Duodenal mucosa (tissue), 2 donors: ENCODE measurements at regions not wholly inside any gene's neighbourhood (a gene's known extent, or its start where the extent isn't known, plus 50 kb on each side); places are given as distances from the start of the nearest gene placed in this dataset.

Experiments used
- H3K27ac ChIP-seq: one replicate; pipeline ENCODE4 v1.7.0; 2013; ENCODE audit warnings: low read depth, low read length
- H3K27me3 ChIP-seq, 2 donors: one replicate each; pipeline ENCODE4 v1.7.0; 2013; ENCODE audit warnings: low read length in 2 of 2, control low read depth in 1 of 2; ENCODE audit not compliant: insufficient read depth in 2 of 2, control insufficient read depth in 1 of 2
- H3K36me3 ChIP-seq, 2 donors: one replicate each; pipeline ENCODE4 v1.7.0; 2013; ENCODE audit warnings: low read length in 2 of 2, control low read depth in 1 of 2; ENCODE audit not compliant: insufficient read depth in 2 of 2, control insufficient read depth in 1 of 2
- H3K4me1 ChIP-seq, 2 donors: one replicate each; pipeline ENCODE4 v1.7.0; 2013; ENCODE audit warnings: low read length in 2 of 2, control low read depth in 1 of 2; ENCODE audit not compliant: insufficient read depth in 2 of 2, control insufficient read depth in 1 of 2
- H3K4me3 ChIP-seq, 2 donors: one replicate each; pipeline ENCODE4 v1.7.0; 2013; ENCODE audit warnings: low read length in 2 of 2, low read depth in 1 of 2
- H3K9ac ChIP-seq, 2 donors: one replicate each; pipeline ENCODE4 v1.7.0; 2013; ENCODE audit warnings: low read length in 2 of 2, low read depth in 1 of 2
- H3K9me3 ChIP-seq, 2 donors: one replicate each; pipeline ENCODE4 v1.7.0; 2013; ENCODE audit warnings: low read length in 2 of 2, control low read depth in 1 of 2; ENCODE audit not compliant: control insufficient read depth in 1 of 2

- Histone ChIP-seq H3K9ac (no peak overlapping the region), H3K4me3 (no peak overlapping the region), H3K4me1 (no peaks in the 10 kb centered on the region), H3K36me3 (no peaks in the 10 kb centered on the region), H3K27ac (no peak overlapping the region), H3K27me3 (no peaks in the 10 kb centered on the region), H3K9me3 (no peaks in the 10 kb centered on the region)
These were observed 839.9 kb downstream of the MAT2B start for GRCh38 chr5:164345173-164345849.

DNA sequence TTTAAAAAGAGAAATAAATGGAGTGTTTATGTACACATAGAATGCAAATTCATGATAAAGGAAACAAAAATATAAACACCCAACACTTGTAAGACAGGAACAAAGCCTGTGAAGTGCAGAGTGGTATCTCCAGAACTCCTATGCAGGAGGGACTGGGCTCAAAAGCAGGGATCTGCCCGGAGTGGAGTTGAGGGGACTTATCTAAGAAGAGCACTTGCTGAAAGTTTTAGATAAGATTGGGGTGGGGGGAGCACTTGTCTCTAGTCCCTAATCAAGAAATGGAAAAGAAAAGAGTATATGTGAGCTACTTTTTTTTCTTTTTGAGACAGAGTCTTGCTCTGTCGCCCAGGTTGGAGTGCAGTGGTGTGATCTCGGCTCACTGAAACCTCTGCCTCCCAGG lies 840.4 kb downstream of the MAT2B start:
- no peaks in the 10 kb centered on the region for H3K36me3 ChIP-seq
- H3K4me3 ChIP-seq = no peak overlapping the region
- H3K9ac ChIP-seq = no peak overlapping the region
- H3K27me3 ChIP-seq = no peaks in the 10 kb centered on the region
- no peaks in the 10 kb centered on the region for H3K4me1 ChIP-seq
- H3K9me3 ChIP-seq = no peaks in the 10 kb centered on the region
- no peak overlapping the region for H3K27ac ChIP-seq

DNA sequence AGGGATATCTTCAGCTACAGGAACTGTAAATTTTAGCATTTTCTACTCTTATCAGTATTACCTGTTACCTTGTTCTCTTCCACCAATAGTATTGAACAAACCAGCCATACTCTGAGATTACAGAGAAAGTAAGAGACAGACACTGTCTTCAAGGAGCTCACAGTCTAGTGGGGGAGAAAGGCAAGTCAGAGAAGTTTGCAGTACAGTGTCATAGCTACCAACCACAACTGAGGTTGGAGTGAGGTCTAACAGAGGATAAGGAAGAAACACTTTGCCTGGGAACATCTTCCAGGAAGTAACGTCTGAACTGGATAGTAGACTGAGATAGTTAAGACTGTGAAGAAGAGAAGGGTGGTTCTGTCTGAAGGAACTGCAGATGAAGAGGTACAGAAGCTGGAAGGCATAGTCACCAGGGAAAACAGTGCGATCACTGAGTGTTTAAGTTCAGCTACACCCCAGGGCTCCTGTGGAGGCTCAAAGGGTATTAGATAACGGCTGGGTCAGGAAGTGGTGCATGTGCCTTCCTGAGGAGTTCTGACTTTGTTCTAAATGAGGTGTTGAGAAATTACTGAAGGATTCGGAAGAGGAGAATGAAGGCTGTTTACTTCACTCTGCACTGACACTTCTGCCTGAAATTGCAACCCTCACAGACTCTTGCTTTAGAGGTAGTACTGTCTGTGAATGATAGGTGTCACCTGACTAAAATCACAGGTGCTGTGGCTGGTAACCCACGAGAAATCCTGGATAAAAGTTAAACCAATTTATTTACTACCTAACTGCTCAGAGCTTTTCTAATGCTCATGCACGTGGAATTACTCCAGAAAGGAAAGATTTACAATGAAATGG lies 841.6 kb downstream of the MAT2B start:
- Histone ChIP-seq H3K36me3 (no peaks in the 10 kb centered on the region), H3K27ac (no peak overlapping the region), H3K4me1 (peaks cover 0 to 6% of the 10 kb centered on the region in 2 donors), H3K9me3 (no peaks in the 10 kb centered on the region), H3K9ac (no peak overlapping the region), H3K4me3 (no peak overlapping the region), H3K27me3 (no peaks in the 10 kb centered on the region)

DNA sequence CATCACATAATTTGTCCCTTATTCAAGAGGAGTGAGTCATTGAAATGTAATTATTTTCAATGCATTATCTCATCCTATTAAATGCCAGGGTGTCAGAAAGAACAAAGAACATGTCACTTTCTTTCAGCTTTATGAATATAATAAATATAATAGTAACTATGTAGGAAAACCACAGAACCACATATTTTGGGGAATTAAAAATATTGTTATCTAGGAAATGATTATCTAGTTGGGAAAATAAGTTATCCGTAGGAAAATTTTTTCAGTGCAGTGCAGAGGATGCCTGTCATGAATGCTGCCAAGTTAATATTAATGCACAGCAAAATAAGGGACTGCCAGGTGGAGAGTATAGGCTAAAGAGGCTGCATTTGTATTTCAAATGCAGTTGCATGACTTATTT lies 844.8 kb downstream of the MAT2B start:
- Histone ChIP-seq H3K27ac (no peak overlapping the region), H3K9ac (no peak overlapping the region), H3K4me1 (peaks cover 0 to 13% of the 10 kb centered on the region in 2 donors), H3K27me3 (no peaks in the 10 kb centered on the region), H3K9me3 (no peaks in the 10 kb centered on the region), H3K36me3 (no peaks in the 10 kb centered on the region), H3K4me3 (no peak overlapping the region)

DNA sequence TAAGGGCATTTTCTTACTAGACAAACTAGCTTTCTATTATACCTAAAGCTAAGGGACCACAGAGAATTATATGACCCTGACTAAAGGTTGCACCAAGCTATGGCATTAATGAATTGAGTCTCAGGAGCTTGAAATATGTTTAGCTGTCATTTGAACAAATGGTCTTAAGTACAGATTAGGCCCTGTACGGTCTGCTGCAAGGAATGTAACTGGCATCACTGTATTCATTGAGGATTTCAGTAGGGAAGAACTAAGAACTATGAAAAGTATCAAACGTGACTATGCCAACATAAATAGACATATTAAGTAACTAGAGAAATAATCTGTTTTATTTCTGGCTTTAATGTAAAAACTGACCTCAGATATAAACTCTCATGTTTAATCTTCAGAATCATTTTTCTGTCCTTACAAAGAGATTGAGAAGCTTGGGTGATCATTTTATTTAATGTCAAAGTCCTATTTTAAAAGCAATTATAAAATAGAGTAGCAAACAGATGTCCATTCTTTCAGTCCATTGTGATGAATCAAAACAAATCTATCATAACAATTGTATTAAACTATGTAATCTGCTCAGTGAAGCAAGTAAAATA lies 845.9 kb downstream of the MAT2B start:
- H3K27me3 ChIP-seq = no peaks in the 10 kb centered on the region
- H3K36me3 ChIP-seq = no peaks in the 10 kb centered on the region
- H3K9ac ChIP-seq = no peak overlapping the region
- no peak overlapping the region for H3K27ac ChIP-seq
- peaks cover 0 to 13% of the 10 kb centered on the region in 2 donors for H3K4me1 ChIP-seq
- H3K4me3 ChIP-seq = no peak overlapping the region
- H3K9me3 ChIP-seq = no peaks in the 10 kb centered on the region

GRCh38 chr5:164352695-164353094 lies 847.3 kb downstream of the MAT2B start:
- H3K27ac ChIP-seq = no peak overlapping the region
- peaks cover 0 to 13% of the 10 kb centered on the region in 2 donors for H3K4me1 ChIP-seq
- no peaks in the 10 kb centered on the region for H3K36me3 ChIP-seq
- no peaks in the 10 kb centered on the region for H3K9me3 ChIP-seq
- H3K27me3 ChIP-seq = no peaks in the 10 kb centered on the region
- H3K9ac ChIP-seq = no peak overlapping the region
- no peak overlapping the region for H3K4me3 ChIP-seq

DNA sequence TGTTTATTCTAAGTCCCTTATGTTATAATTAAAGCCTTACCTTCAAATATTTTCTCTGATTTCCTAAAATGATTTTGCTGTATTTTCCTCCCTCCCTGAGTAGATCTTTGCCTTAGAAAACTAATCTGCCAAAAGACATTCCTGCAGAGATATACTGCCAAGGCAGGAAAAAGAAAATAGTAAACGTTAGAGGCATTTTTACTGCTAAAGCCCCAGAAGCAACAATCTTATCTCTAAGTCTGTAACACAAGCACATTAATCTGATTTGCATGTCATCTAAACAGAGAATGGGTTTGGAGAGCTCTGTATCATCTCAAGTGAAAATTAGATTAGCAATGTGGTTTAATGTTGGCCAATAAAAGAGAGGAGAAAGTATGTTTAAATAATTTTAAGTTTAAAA lies 847.7 kb downstream of the MAT2B start:
- no peak overlapping the region for H3K27ac ChIP-seq
- H3K4me3 ChIP-seq = no peak overlapping the region
- H3K9me3 ChIP-seq = no peaks in the 10 kb centered on the region
- H3K4me1 ChIP-seq = peaks cover 1 to 15% of the 10 kb centered on the region in 2 donors
- H3K27me3 ChIP-seq = no peaks in the 10 kb centered on the region
- H3K9ac ChIP-seq = no peak overlapping the region
- H3K36me3 ChIP-seq = no peaks in the 10 kb centered on the region

GRCh38 chr5:164354139-164354751 lies 848.8 kb downstream of the MAT2B start:
- H3K27me3 ChIP-seq = no peaks in the 10 kb centered on the region
- no peak overlapping the region for H3K27ac ChIP-seq
- H3K36me3 ChIP-seq = no peaks in the 10 kb centered on the region
- H3K9ac ChIP-seq = no peak overlapping the region
- no peaks in the 10 kb centered on the region for H3K9me3 ChIP-seq
- no peak overlapping the region for H3K4me3 ChIP-seq
- H3K4me1 ChIP-seq = peaks cover 9 to 26% of the 10 kb centered on the region in 2 donors

DNA sequence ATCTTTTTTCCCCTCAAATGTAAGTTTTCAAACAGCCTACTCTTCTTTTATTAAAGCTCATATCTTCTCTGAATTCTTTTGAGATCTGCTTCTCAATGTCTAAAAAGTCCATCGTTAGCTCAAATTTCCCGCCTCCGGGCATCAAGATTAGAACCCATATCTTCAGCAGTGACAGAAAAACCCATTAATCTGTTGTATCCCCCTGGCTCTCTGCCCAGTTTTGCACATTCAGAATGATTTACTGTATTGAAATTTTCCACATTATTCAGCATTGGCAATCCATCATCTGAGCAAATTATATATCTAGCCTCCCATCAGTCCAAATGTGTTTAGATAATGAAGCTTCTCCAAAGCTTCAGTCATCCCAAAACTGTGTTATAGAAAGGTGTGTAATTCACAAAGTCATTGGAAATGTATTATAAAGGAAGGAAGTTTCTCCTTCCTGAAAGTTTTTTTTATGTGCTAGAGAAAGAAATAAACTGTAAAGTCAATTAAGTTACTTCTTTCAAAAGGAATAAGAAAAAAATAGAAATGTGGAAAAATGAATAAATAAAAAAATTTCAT lies 849.9 kb downstream of the MAT2B start:
- Histone ChIP-seq H3K36me3 (no peaks in the 10 kb centered on the region), H3K4me1 (peaks cover 9 to 28% of the 10 kb centered on the region in 2 donors), H3K27me3 (no peaks in the 10 kb centered on the region), H3K9ac (no peak overlapping the region), H3K9me3 (no peaks in the 10 kb centered on the region), H3K4me3 (no peak overlapping the region), H3K27ac (no peak overlapping the region)
